ENCODE measurements at regions not wholly inside any gene's neighbourhood (a gene's known extent, or its start where the extent isn't known, plus 50 kb on each side); places are given as distances from the start of the nearest gene placed in this dataset.

DNA sequence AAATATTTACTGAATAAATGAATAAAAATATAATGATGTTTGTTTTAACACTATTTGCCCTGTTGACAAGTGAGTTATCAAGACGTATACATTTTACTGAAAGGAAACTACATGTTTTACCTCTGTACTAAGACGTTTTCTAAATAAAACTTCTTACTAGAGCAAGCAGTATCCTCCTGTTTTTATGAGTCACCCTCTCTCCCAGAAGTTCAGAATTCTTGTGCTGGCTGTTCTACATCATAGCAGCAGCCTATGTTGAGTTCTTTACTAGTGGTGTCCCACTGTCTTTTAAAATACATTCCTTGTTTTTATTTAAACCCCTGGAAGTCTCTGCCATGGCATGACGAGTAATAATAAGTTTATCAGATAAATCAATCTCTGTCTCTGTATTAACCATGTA, 297.4 kb downstream of the CALCRL start:
- Histone ChIP-seq H3K4me1 (no peaks in the 10 kb centered on the region), H3K27ac (no peak overlapping the region), H3K9me3 (peaks cover under 1 to 11% of the 10 kb centered on the region in 2 donors), H3K4me3 (no peak overlapping the region), H3K36me3 (no peaks in the 10 kb centered on the region), H3K27me3 (no peaks in the 10 kb centered on the region)
- intact Hi-C loops (cut with DNase I; ENCODE audit: low total_unique reads) = no loop called here
- DNase-seq (ENCODE audit: low spot score in 2 of 2) = no peak
- TF ChIP-seq POLR2AphosphoS5 (IDR thresholded peaks at IDR 0.05) (no peak), POLR2A (IDR thresholded peaks at IDR 0.05) (no peak)
- TF ChIP-seq, protein P1, sequence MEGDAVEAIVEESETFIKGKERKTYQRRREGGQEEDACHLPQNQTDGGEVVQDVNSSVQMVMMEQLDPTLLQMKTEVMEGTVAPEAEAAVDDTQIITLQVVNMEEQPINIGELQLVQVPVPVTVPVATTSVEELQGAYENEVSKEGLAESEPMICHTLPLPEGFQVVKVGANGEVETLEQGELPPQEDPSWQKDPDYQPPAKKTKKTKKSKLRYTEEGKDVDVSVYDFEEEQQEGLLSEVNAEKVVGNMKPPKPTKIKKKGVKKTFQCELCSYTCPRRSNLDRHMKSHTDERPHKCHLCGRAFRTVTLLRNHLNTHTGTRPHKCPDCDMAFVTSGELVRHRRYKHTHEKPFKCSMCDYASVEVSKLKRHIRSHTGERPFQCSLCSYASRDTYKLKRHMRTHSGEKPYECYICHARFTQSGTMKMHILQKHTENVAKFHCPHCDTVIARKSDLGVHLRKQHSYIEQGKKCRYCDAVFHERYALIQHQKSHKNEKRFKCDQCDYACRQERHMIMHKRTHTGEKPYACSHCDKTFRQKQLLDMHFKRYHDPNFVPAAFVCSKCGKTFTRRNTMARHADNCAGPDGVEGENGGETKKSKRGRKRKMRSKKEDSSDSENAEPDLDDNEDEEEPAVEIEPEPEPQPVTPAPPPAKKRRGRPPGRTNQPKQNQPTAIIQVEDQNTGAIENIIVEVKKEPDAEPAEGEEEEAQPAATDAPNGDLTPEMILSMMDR (IDR thresholded peaks at IDR 0.05) = no peak

DNA sequence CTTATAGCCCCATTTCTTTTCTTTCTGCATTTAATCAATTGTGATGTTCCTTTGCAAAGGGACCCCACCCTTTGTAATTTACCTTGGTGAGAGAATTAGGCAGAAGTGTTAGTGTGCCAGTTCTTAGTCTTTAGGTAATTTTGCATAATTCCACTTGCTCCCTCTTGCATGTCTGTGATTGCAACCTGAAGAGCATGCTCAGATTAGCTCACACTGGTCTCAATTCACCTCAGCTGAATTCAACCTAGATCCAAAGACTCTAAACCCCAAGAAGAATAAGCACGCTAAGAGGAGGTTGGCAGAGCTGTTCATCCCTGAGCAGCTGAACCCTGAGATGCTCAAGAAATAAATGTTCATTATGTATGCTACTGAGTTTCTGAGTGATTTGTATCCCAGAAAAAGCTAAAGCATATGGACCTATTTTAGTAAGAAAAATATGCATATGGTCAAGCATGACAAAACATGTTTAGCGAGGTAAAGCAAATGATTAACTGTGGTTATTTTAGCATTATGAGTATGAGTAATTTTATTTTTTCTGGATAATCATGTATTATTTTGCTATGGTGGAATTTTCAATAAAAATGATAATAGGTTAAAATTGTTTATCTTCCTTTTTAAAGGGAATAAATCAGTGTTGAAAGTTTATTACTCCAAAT, 299.2 kb upstream of the ZSWIM2 start:
- intact Hi-C loops (cut with DNase I; ENCODE audit: low total_unique reads) = no loop called here
- H3K9me3 ChIP-seq = no peaks in the 10 kb centered on the region
- no peaks in the 10 kb centered on the region for H3K36me3 ChIP-seq
- no peak overlapping the region for H3K27ac ChIP-seq
- TF ChIP-seq POLR2AphosphoS5 (IDR thresholded peaks at IDR 0.05) = no peak
- no peak for DNase-seq (ENCODE audit: low spot score in 2 of 2)
- H3K4me1 ChIP-seq = no peaks in the 10 kb centered on the region
- H3K27me3 ChIP-seq = no peaks in the 10 kb centered on the region
- no peak overlapping the region for H3K4me3 ChIP-seq

DNA sequence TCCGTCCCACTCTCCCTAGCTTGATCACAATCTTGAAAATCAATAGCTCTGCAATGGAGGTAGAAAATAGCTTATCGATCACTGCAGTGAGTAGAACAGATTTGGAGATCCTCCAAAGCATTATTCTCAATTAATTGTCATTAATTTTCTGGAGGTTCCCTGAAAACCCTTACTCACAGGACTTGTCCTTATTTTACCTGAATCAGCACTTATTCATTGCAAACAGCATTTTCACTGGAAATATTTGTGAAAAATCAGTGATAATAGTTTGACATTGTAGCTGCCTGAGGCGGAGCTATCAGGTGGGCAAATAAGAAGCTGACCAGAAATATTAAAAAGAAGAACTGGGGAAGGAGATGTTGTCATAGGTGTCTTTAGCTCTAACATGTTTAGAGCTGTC, 294.6 kb upstream of the ZSWIM2 start:
- no peak for DNase-seq (ENCODE audit: low spot score in 2 of 2)
- Histone ChIP-seq H3K9me3 (no peaks in the 10 kb centered on the region), H3K4me1 (no peaks in the 10 kb centered on the region), H3K36me3 (no peaks in the 10 kb centered on the region), H3K27ac (no peak overlapping the region), H3K4me3 (no peak overlapping the region), H3K27me3 (no peaks in the 10 kb centered on the region)
- TF ChIP-seq POLR2A (IDR thresholded peaks at IDR 0.05) (no peak), POLR2AphosphoS5 (IDR thresholded peaks at IDR 0.05) (no peak)
- TF ChIP-seq, protein P1 (IDR thresholded peaks at IDR 0.05) = no peak
- intact Hi-C loops (cut with DNase I; ENCODE audit: low total_unique reads) = no loop called here

DNA sequence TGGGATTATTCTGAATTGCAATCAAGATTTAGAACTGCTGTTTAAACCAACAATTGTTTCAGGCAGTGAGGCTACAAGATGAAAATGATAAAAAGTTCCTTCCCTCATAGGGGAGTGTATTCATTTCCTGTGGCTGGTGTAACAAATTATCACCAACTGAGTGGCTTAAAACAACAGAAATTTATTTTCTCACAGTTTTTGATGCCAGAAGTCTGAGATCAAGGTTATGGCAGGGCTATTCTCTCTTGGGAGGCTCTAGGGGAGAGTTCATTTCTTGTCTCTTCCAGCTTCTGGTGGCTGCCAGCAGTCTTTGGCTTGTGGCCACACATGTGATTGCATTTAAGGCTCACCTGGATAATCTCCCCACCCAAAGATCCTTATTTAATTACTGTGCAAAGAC, 290.5 kb upstream of the ZSWIM2 start:
- H3K36me3 ChIP-seq = no peaks in the 10 kb centered on the region
- no peaks in the 10 kb centered on the region for H3K27me3 ChIP-seq
- no peaks in the 10 kb centered on the region for H3K4me1 ChIP-seq
- no peaks in the 10 kb centered on the region for H3K9me3 ChIP-seq
- intact Hi-C loops (cut with DNase I; ENCODE audit: low total_unique reads) = no loop called here
- DNase-seq (ENCODE audit: low spot score in 2 of 2) = no peak
- TF ChIP-seq, protein P1 (IDR thresholded peaks at IDR 0.05) = no peak
- TF ChIP-seq POLR2A (IDR thresholded peaks at IDR 0.05) (no peak), POLR2AphosphoS5 (IDR thresholded peaks at IDR 0.05) (no peak)
- H3K4me3 ChIP-seq = no peak overlapping the region
- no peak overlapping the region for H3K27ac ChIP-seq

DNA sequence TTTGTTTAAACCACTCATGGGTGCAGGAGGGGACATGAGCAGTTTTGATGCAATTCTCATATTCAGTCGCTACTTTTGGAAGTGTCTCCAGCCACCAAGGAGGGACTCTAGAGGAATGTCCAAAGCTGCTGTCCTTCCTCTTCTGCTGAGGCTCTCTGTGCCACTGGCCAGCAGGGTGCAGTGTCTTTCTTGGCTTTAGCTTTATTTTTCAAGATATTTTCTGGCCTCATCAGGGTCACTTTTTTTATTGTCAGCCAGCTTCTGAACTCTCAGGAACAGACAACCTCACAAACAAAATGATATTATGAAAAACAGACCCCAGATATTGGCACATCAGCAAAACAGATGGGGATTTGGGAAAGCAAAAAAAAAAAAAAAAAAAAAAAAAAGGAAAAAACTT, 289.3 kb upstream of the ZSWIM2 start:
- DNase-seq (ENCODE audit: low spot score in 2 of 2) = no peak
- H3K36me3 ChIP-seq = no peaks in the 10 kb centered on the region
- intact Hi-C loops (cut with DNase I; ENCODE audit: low total_unique reads) = no loop called here
- no peaks in the 10 kb centered on the region for H3K4me1 ChIP-seq
- no peak overlapping the region for H3K4me3 ChIP-seq
- no peaks in the 10 kb centered on the region for H3K9me3 ChIP-seq
- no peak overlapping the region for H3K27ac ChIP-seq
- no peaks in the 10 kb centered on the region for H3K27me3 ChIP-seq
- no peak for TF ChIP-seq POLR2A (IDR thresholded peaks at IDR 0.05)
- TF ChIP-seq, protein P1 (IDR thresholded peaks at IDR 0.05) = peak in 1 of 3 donors; percentile 25

DNA sequence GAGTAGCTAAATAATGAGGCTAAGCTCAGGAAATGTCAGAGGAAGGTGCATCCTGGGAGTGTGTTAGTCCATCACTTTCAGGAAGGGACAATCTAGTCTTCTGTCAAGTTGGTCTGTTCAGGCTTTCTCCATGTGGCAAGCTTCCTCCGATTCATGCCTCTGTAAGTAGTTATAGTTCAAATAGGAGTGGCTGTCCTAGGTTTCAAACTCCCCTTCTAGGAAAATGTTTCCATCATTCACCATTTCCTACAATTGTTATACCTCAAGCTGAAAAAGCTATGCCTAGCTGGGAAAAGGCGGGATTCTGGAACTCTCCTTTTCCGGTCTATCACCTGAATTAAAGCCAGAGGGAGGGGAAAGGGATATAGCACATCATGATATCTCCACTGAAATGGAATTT, 287.7 kb upstream of the ZSWIM2 start:
- H3K4me3 ChIP-seq = no peak overlapping the region
- intact Hi-C loops (cut with DNase I; ENCODE audit: low total_unique reads) = no loop called here
- no peaks in the 10 kb centered on the region for H3K4me1 ChIP-seq
- H3K36me3 ChIP-seq = no peaks in the 10 kb centered on the region
- H3K9me3 ChIP-seq = no peaks in the 10 kb centered on the region
- no peak overlapping the region for H3K27ac ChIP-seq
- H3K27me3 ChIP-seq = no peaks in the 10 kb centered on the region
- TF ChIP-seq POLR2A (IDR thresholded peaks at IDR 0.05) (no peak), POLR2AphosphoS5 (IDR thresholded peaks at IDR 0.05) (no peak)
- TF ChIP-seq, protein P1 (IDR thresholded peaks at IDR 0.05) = no peak
- DNase-seq (ENCODE audit: low spot score in 2 of 2) = no peak
